ENCODE measurements at regions not wholly inside any gene's neighbourhood (a gene's known extent, or its start where the extent isn't known, plus 50 kb on each side); places are given as distances from the start of the nearest gene placed in this dataset.

- no peak overlapping the region for H3K27ac ChIP-seq (ENCODE audit: low read depth, low read length)
- H3K79me1 ChIP-seq (ENCODE audit: low read depth, low read length), result no peaks in the 10 kb centered on the region
- H2BK15ac ChIP-seq (ENCODE audit: low read length), result no peak overlapping the region
- DNase-seq (ENCODE audit: low read depth in 1 of 2, low spot score in 2 of 2) (no peak), FAIRE-seq (no peak)
- WGBS, 2 experiments (ENCODE audit: extremely low coverage in 1 of 2, insufficient coverage in 1 of 2, insufficient read length in 1 of 2, insufficient replicate concordance in 2 of 2, low coverage in 1 of 2, low lambda C conversion rate in 2 of 2, missing lambda C conversion rate in 1 of 2), result 95% methylated on average over 1 of the region's 1 CpG; no CpG with 5 or more reads in 1 of the 2 experiments
- no peak overlapping the region for H4K5ac ChIP-seq (ENCODE audit: insufficient read length, low read depth, low read length)
- no peak overlapping the region for H2BK12ac ChIP-seq (ENCODE audit: low read depth, low read length)
- no peak overlapping the region for H3K9ac ChIP-seq (replicated peaks in 1 of 4; ENCODE audit: extremely low read depth in 1 of 4, low read depth in 3 of 4, low read length in 3 of 4)
- no peak overlapping the region for H3K23ac ChIP-seq (ENCODE audit: insufficient read length)
- H2BK20ac ChIP-seq (ENCODE audit: low read length), result no peak overlapping the region
- H3K4ac ChIP-seq (replicated peaks; ENCODE audit: insufficient read length, low read depth, low read length), result no peak overlapping the region
- H3K9me3 ChIP-seq (ENCODE audit: insufficient read depth in 2 of 2, low read depth in 1 of 2, low read length in 1 of 2), result no peaks in the 10 kb centered on the region
- ChIA-PET POLR2A (ENCODE audit: partially characterized antibody) (no interaction called here), CTCF (ENCODE audit: partially characterized antibody) (no interaction called here)
- H2AFZ ChIP-seq (ENCODE audit: low read length), result no peak overlapping the region
- H4K8ac ChIP-seq (ENCODE audit: extremely low read depth, insufficient read depth, low read length), result no peak overlapping the region
- no peak overlapping the region for H3K4me3 ChIP-seq (ENCODE audit: extremely low read depth in 1 of 4, insufficient read depth in 2 of 4, low read depth in 3 of 4, low read length in 4 of 4)
- no peaks in the 10 kb centered on the region for H4K20me1 ChIP-seq (replicated peaks in 1 of 2; ENCODE audit: control insufficient read depth in 1 of 2, insufficient read depth in 2 of 2, low read length in 2 of 2)
- H3K4me2 ChIP-seq (ENCODE audit: insufficient read depth in 1 of 2, low read depth in 2 of 2, low read length in 2 of 2), result no peak overlapping the region
- no peak overlapping the region for H3K14ac ChIP-seq (ENCODE audit: insufficient read length)
- no peaks in the 10 kb centered on the region for H3K36me3 ChIP-seq (ENCODE audit: control insufficient read depth in 2 of 4, insufficient read depth in 4 of 4, low read length in 3 of 4)
- no peak for TF ChIP-seq ASH2L (IDR thresholded peaks at IDR 0.05; ENCODE audit: low read length)
- TF ChIP-seq HDAC2 (IDR thresholded peaks at IDR 0.05; ENCODE audit: borderline replicate concordance in 1 of 2, low read depth in 2 of 2, low read length in 2 of 2), result no peak
- H3K18ac ChIP-seq (ENCODE audit: extremely low read depth, low read length), result no peak overlapping the region
- no peaks in the 10 kb centered on the region for H3K79me2 ChIP-seq (ENCODE audit: control insufficient read depth in 1 of 2, insufficient read depth in 2 of 2, low read length in 2 of 2)
- no peaks in the 10 kb centered on the region for H3K27me3 ChIP-seq (replicated peaks in 1 of 4; ENCODE audit: control insufficient read depth in 3 of 4, extremely low read depth in 1 of 4, insufficient read depth in 3 of 4, low read length in 3 of 4)
- H3K23me2 ChIP-seq (ENCODE audit: low read depth, low read length), result no peaks in the 10 kb centered on the region
- H2BK120ac ChIP-seq (replicated peaks; ENCODE audit: low read depth, low read length), result no peak overlapping the region
- no peak overlapping the region for H3K56ac ChIP-seq (replicated peaks; ENCODE audit: insufficient read length, low read depth, low read length)
- H4K91ac ChIP-seq (replicated peaks; ENCODE audit: insufficient read length, low read length), result no peak overlapping the region
- no peak overlapping the region for H2AK5ac ChIP-seq (ENCODE audit: low read depth, low read length)
- H3K4me1 ChIP-seq (replicated peaks in 1 of 4; ENCODE audit: control insufficient read depth in 3 of 4, insufficient read depth in 4 of 4, low read length in 3 of 4), result no peaks in the 10 kb centered on the region
- no peak overlapping the region for H2BK5ac ChIP-seq (ENCODE audit: low read depth, low read length)
Observed at GRCh38 chr17:71437166-71437565, 683.7 kb upstream of the SOX9 start.
